HG02588 (cell line): ENCODE measurements at regions not wholly inside any gene's neighbourhood (a gene's known extent, or its start where the extent isn't known, plus 50 kb on each side); places are given as distances from the start of the nearest gene placed in this dataset.

Source experiments
- ATAC-seq: cut with Tn5 transposase; IDR thresholded peaks from one replicate; pipeline ENCODE4 v1.9.1; 2021; ENCODE audit warnings: mild to moderate bottlenecking, moderate library complexity; ENCODE audit not compliant: unreplicated experiment

- no peak for ATAC-seq
Measured at GRCh38 chr3:159586571-159587202, 401.9 kb upstream of the IL12A start.

- ATAC-seq: no peak
Measured at GRCh38 chr3:159593927-159594605, 394.6 kb upstream of the IL12A start.

GRCh38 chr3:159600291-159600690 is 388.3 kb upstream of the IL12A start:
- no peak for ATAC-seq

GRCh38 chr3:159604151-159604581 is 384.5 kb upstream of the IL12A start:
- ATAC-seq: no peak

GRCh38 chr3:159605101-159605500 is 383.5 kb upstream of the IL12A start:
- no peak for ATAC-seq

- no peak for ATAC-seq
Measured at GRCh38 chr3:159605776-159606175, 382.9 kb upstream of the IL12A start.

- ATAC-seq: no peak
Measured at GRCh38 chr3:159607856-159608255, 380.8 kb upstream of the IL12A start.

GRCh38 chr3:159608311-159608710 is 380.3 kb upstream of the IL12A start:
- ATAC-seq: no peak

- ATAC-seq: no peak
Measured at GRCh38 chr3:159609625-159610024, 379.0 kb upstream of the IL12A start.

- ATAC-seq: no peak
Measured at GRCh38 chr3:159616234-159616825, 372.3 kb upstream of the IL12A start.

GRCh38 chr3:159619341-159619885 is 369.2 kb upstream of the IL12A start:
- no peak for ATAC-seq

- ATAC-seq: no peak
Measured at GRCh38 chr3:159620281-159620680, 368.4 kb upstream of the IL12A start.

- ATAC-seq: no peak
Measured at GRCh38 chr3:159620873-159621272, 367.8 kb upstream of the IL12A start.

GRCh38 chr3:159624616-159625015 is 364.0 kb upstream of the IL12A start:
- no peak for ATAC-seq

- ATAC-seq: no peak
Measured at GRCh38 chr3:159625594-159625993, 363.0 kb upstream of the IL12A start.

- no peak for ATAC-seq
Measured at GRCh38 chr3:159626598-159626997, 362.0 kb upstream of the IL12A start.

GRCh38 chr3:159627229-159627628 is 361.4 kb upstream of the IL12A start:
- no peak for ATAC-seq

GRCh38 chr3:159627634-159628033 is 361.0 kb upstream of the IL12A start:
- ATAC-seq: no peak

GRCh38 chr3:159629329-159630084 is 359.1 kb upstream of the IL12A start:
- ATAC-seq: no peak

- no peak for ATAC-seq
Measured at GRCh38 chr3:159631226-159631625, 357.4 kb upstream of the IL12A start.

GRCh38 chr3:159632128-159632527 is 356.5 kb upstream of the IL12A start:
- no peak for ATAC-seq
